GM12891 (cell line): ENCODE measurements at regions not wholly inside any gene's neighbourhood (a gene's known extent, or its start where the extent isn't known, plus 50 kb on each side); places are given as distances from the start of the nearest gene placed in this dataset.

Experiments used
- PAX5 ChIP-seq: IDR thresholded peaks from 2 replicates; pipeline ENCODE4 v1.6.1; 2011; ENCODE audit warnings: low read length, moderate library complexity, mild to moderate bottlenecking; ENCODE audit not compliant: insufficient read depth, severe bottlenecking
- POLR2A ChIP-seq: IDR thresholded peaks from 2 replicates; pipeline ENCODE4 v1.6.1; 2011; ENCODE audit warnings: low read depth, low read length, control low read depth
- POLR2AphosphoS5 ChIP-seq: IDR thresholded peaks from 2 replicates; pipeline ENCODE4 v1.6.1; 2011; ENCODE audit warnings: low read depth, low read length, control low read depth
- POU2F2 ChIP-seq: IDR thresholded peaks from 2 replicates; pipeline ENCODE4 v1.6.1; 2011; ENCODE audit warnings: low read depth, mild to moderate bottlenecking, control low read depth, low read length, moderate library complexity
- SPI1 ChIP-seq: IDR thresholded peaks from 2 replicates; pipeline ENCODE4 v1.6.1; 2011; ENCODE audit warnings: low read depth, low read length, control low read depth

DNA sequence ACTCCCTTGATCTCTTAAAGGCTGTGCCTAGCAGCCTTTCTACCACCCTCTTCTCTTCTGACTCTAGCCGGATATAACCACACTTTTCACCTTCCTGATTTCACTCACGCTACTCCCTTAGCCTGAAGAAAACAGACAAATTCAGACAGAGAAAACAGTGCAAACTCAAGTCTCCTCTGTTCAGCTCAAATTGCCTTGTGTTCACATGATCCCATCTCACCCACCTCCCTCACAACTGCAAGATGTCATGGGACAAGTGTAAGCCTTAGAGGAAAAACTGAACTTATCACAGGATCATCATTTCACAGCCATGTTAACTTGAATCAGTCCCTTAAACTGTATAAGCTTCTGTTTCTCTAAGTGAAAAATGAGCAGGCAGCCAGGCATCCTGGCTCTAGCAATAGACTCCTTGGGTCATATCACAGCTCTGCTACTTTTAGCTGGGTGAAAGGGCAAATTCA, 66.5 kb upstream of the TENT5A start:
- TF ChIP-seq POLR2AphosphoS5 (no peak), POLR2A (no peak), PAX5 (no peak), SPI1 (no peak), POU2F2 (no peak)
